NCI-H524 (cell line): ENCODE measurements at regions not wholly inside any gene's neighbourhood (a gene's known extent, or its start where the extent isn't known, plus 50 kb on each side); places are given as distances from the start of the nearest gene placed in this dataset.

Source experiments
- DNase-seq, 2 experiments: peaks; one replicate each; lab custom pipeline; 2025; lab: John Stamatoyannopoulos, UW

- DNase-seq, result peak in 1 of 2 experiments; percentile 5
Measured at GRCh38 chr4:162732876-162733275, 433.8 kb downstream of the NAF1 start.

- no peak for DNase-seq
Measured at GRCh38 chr4:162727766-162728165, 438.9 kb downstream of the NAF1 start.

- peak; percentile 3 to 28 for DNase-seq
Measured at GRCh38 chr4:162727232-162727631, 439.5 kb downstream of the NAF1 start.

- DNase-seq, result no peak
Measured at GRCh38 chr4:162715401-162715800, 451.3 kb downstream of the NAF1 start.

GRCh38 chr4:162707962-162708361 lies 458.7 kb downstream of the NAF1 start:
- no peak for DNase-seq

GRCh38 chr4:162706632-162707031 lies 460.1 kb downstream of the NAF1 start:
- no peak for DNase-seq

- DNase-seq, result no peak
Measured at GRCh38 chr4:162706051-162706450, 460.6 kb downstream of the NAF1 start.

- no peak for DNase-seq
Measured at GRCh38 chr4:162705130-162705803, 461.4 kb downstream of the NAF1 start.

GRCh38 chr4:162700815-162701361 lies 465.8 kb downstream of the NAF1 start:
- no peak for DNase-seq

- DNase-seq, result no peak
Measured at GRCh38 chr4:162700358-162700757, 466.3 kb downstream of the NAF1 start.

GRCh38 chr4:162699629-162700028 lies 467.1 kb downstream of the NAF1 start:
- DNase-seq, result no peak

- no peak for DNase-seq
Measured at GRCh38 chr4:162685410-162685809, 481.3 kb downstream of the NAF1 start.

- DNase-seq, result no peak
Measured at GRCh38 chr4:162684998-162685397, 481.7 kb downstream of the NAF1 start.

- no peak for DNase-seq
Measured at GRCh38 chr4:162684371-162684700, 482.4 kb downstream of the NAF1 start.

GRCh38 chr4:162683659-162684370 lies 482.9 kb downstream of the NAF1 start:
- DNase-seq, result no peak

GRCh38 chr4:162682651-162683050 lies 484.0 kb downstream of the NAF1 start:
- DNase-seq, result no peak

GRCh38 chr4:162681212-162681611 lies 485.5 kb downstream of the NAF1 start:
- DNase-seq, result no peak

GRCh38 chr4:162675661-162676060 lies 491.0 kb downstream of the NAF1 start:
- DNase-seq, result no peak

- DNase-seq, result no peak
Measured at GRCh38 chr4:162661913-162662312, 498.1 kb upstream of the FSTL5 start.

GRCh38 chr4:162659716-162660115 lies 495.9 kb upstream of the FSTL5 start:
- no peak for DNase-seq

GRCh38 chr4:162657966-162658365 lies 494.2 kb upstream of the FSTL5 start:
- no peak for DNase-seq

- DNase-seq, result no peak
Measured at GRCh38 chr4:162650166-162650565, 486.4 kb upstream of the FSTL5 start.

GRCh38 chr4:162645381-162645780 lies 481.6 kb upstream of the FSTL5 start:
- no peak for DNase-seq

GRCh38 chr4:162644346-162644745 lies 480.5 kb upstream of the FSTL5 start:
- no peak for DNase-seq
